ENCODE measurements at regions not wholly inside any gene's neighbourhood (a gene's known extent, or its start where the extent isn't known, plus 50 kb on each side); places are given as distances from the start of the nearest gene placed in this dataset.

DNA sequence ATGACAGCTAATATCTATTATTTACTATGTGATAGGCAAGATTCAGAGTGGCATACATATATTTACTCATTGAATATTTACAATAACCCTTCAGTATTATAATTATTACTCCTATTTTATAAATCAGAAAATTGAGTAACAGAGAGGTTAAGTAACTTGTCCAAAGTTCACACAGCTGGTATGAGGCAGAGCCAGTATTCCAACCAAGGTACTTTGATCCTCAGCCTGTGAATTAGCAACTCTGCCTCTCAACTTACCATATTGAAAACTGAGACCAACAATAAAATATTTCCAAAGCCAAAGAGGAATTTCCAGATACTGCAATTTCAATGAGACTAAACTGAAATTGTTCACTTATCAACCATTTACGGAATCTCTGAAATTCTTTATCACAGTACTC is 67.9 kb upstream of the TSLP start:
- Histone ChIP-seq H3K27me3 (no peaks in the 10 kb centered on the region), H3K9ac (ENCODE audit: low read depth in 2 of 2, low read length in 2 of 2) (no peak overlapping the region), H3K36me3 (no peaks in the 10 kb centered on the region), H3K9me3 (no peaks in the 10 kb centered on the region), H3K27ac (no peak overlapping the region), H3K4me3 (no peak overlapping the region), H3K4me1 (no peaks in the 10 kb centered on the region)
- intact Hi-C loops (cut with DNase I), result no loop called here
- TF ChIP-seq, protein P1, sequence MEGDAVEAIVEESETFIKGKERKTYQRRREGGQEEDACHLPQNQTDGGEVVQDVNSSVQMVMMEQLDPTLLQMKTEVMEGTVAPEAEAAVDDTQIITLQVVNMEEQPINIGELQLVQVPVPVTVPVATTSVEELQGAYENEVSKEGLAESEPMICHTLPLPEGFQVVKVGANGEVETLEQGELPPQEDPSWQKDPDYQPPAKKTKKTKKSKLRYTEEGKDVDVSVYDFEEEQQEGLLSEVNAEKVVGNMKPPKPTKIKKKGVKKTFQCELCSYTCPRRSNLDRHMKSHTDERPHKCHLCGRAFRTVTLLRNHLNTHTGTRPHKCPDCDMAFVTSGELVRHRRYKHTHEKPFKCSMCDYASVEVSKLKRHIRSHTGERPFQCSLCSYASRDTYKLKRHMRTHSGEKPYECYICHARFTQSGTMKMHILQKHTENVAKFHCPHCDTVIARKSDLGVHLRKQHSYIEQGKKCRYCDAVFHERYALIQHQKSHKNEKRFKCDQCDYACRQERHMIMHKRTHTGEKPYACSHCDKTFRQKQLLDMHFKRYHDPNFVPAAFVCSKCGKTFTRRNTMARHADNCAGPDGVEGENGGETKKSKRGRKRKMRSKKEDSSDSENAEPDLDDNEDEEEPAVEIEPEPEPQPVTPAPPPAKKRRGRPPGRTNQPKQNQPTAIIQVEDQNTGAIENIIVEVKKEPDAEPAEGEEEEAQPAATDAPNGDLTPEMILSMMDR (IDR thresholded peaks at IDR 0.05), result no peak
- DNase-seq, result no peak

DNA sequence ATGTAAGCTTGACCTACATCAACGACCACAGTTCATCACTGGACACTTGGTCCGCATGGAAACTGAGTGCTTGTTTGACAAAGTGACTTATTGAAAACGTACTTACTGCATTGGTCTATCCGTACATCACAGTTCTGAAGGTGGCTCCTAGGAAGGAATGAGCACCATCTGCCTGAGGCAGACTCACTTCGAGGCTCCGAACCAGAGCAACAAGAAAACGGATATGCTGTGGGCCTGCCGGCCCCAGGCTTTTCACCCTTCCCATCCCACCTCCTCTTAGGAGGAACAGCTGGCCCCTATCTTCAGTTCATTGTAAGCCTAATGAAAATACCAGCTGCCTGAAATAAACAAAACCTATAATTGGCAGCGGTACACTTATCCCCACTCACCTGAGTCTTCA is 67.2 kb upstream of the TSLP start:
- Histone ChIP-seq H3K9me3 (no peaks in the 10 kb centered on the region), H3K4me3 (no peak overlapping the region), H3K27me3 (no peaks in the 10 kb centered on the region), H3K9ac (ENCODE audit: low read depth in 2 of 2, low read length in 2 of 2) (no peak overlapping the region), H3K4me1 (no peaks in the 10 kb centered on the region), H3K27ac (no peak overlapping the region), H3K36me3 (no peaks in the 10 kb centered on the region)
- intact Hi-C loops (cut with DNase I), result no loop called here
- DNase-seq, result no peak
- TF ChIP-seq, protein P1 (IDR thresholded peaks at IDR 0.05), result no peak

DNA sequence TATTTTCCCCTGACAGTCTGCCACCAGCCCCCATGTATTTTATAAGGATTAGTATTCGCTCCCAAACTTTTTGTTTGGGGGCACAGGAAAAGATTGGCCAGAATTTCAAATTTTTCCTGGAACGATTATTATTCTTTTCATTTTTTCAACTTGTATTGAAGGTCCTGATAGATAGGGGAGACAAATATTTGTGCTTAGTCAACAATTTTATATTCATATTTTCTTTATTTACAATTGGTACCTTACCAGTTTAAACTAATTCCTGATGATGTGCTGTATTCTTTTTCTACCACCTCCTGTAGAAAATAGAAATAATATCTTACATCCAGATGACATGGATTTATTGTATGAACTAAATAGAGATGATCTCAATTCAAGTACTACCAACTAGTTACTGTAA is 60.7 kb upstream of the TSLP start:
- H3K27me3 ChIP-seq, result no peaks in the 10 kb centered on the region
- H3K9ac ChIP-seq (ENCODE audit: low read depth in 2 of 2, low read length in 2 of 2), result no peak overlapping the region
- intact Hi-C loops (cut with DNase I), result no loop called here
- TF ChIP-seq, protein P1 (IDR thresholded peaks at IDR 0.05), result no peak
- H3K4me1 ChIP-seq, result no peaks in the 10 kb centered on the region
- no peak overlapping the region for H3K4me3 ChIP-seq
- H3K9me3 ChIP-seq, result no peaks in the 10 kb centered on the region
- H3K36me3 ChIP-seq, result no peaks in the 10 kb centered on the region
- DNase-seq, result no peak
- no peak overlapping the region for H3K27ac ChIP-seq

DNA sequence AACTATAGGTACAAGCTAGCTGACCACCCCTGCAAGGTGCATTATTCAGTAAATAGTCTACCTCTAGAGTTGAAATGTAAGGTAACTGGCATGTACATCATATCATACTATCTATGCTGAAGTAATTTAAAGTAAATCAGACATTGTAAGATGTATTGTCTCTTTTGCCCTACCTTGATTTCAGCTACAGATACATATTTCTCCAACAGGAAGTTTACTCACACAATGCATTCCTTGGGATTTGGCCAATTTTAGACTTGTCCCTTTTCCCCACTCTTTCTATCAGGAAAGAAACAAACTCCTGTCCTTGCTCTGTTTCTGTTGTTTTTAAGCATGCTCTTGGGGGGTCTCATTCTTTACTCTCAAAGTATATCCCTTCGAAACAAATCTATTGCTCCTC is 58.5 kb upstream of the TSLP start:
- Histone ChIP-seq H3K36me3 (no peaks in the 10 kb centered on the region), H3K9me3 (no peaks in the 10 kb centered on the region), H3K9ac (ENCODE audit: low read depth in 2 of 2, low read length in 2 of 2) (no peak overlapping the region), H3K27ac (no peak overlapping the region), H3K4me1 (no peaks in the 10 kb centered on the region), H3K4me3 (no peak overlapping the region), H3K27me3 (no peaks in the 10 kb centered on the region)
- intact Hi-C loops (cut with DNase I), result no loop called here
- DNase-seq, result no peak
- TF ChIP-seq, protein P1 (IDR thresholded peaks at IDR 0.05), result no peak

DNA sequence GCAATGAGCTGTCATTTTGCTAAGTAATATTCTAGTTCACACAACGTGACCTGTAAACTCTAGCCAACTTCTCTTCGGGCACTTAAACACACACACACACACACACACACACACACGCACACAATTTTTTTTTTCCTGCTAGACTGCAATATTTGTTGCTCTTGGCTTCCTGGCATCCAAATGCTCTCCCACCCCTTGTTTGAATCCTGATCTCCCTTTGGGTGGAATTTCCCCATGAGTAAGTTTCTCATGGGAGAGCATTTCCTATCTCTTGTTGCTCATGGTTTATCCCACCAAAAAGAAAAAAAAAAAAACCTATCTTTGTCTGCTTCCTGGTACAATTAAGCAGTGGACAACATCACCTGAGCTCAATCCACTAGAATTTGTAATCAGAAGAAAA is 54.7 kb upstream of the TSLP start:
- H3K9me3 ChIP-seq, result no peaks in the 10 kb centered on the region
- intact Hi-C loops (cut with DNase I), result no loop called here

More for the DNA sequence above, 54.7 kb upstream of the TSLP start:
- Histone ChIP-seq H3K27me3 (no peaks in the 10 kb centered on the region), H3K4me3 (no peak overlapping the region), H3K9ac (ENCODE audit: low read depth in 2 of 2, low read length in 2 of 2) (no peak overlapping the region), H3K36me3 (no peaks in the 10 kb centered on the region), H3K27ac (no peak overlapping the region), H3K4me1 (no peaks in the 10 kb centered on the region)
- no peak for DNase-seq
- TF ChIP-seq, protein P1 (IDR thresholded peaks at IDR 0.05), result no peak

Measured in colonic mucosa (tissue), 4 donors.